H1 (cell line): ENCODE measurements at regions not wholly inside any gene's neighbourhood (a gene's known extent, or its start where the extent isn't known, plus 50 kb on each side); places are given as distances from the start of the nearest gene placed in this dataset.
A peak's percentile ranks its signal among the peaks of the same experiment; 100 is the strongest.

Experiments
- CTCF ChIA-PET: fragments of 300-600 bp; sonication (Branson Sonifier 250); formaldehyde crosslinking; loops from one replicate; lab custom pipeline; 2021; ENCODE audit not compliant: partially characterized antibody; lab: Charles Lee
- POLR2A ChIA-PET: fragments of 300-600 bp; sonication (Branson Sonifier 250); formaldehyde crosslinking; loops from one replicate; lab custom pipeline; 2021; ENCODE audit warnings: inconsistent platforms; ENCODE audit not compliant: partially characterized antibody; lab: Charles Lee
- DNase-seq, 2 experiments: peaks; one replicate each; pipeline versions ENCODE4 v3.0.0 to v3.0.0-alpha.2; 2010 to 2022; ENCODE audit warnings: low spot score in 2 of 2, low read depth in 1 of 2, mixed read lengths in 1 of 2
- FAIRE-seq: peaks from 2 replicates; lab custom pipeline; 2011; peaks lifted over from hg19 to GRCh38; lab: Jason Lieb, UNC
- H2AFZ ChIP-seq: 2 replicates; pipeline ENCODE4 v1.8.1; 2012; ENCODE audit warnings: low read length, inconsistent platforms
- H2AK5ac ChIP-seq: 2 replicates; pipeline ENCODE4 v1.6.1; 2013; ENCODE audit warnings: low read depth, low read length
- H2BK120ac ChIP-seq: replicated peaks from 2 replicates; pipeline ENCODE3; 2013; ENCODE audit warnings: low read depth, low read length, inconsistent platforms
- H2BK12ac ChIP-seq: 2 replicates; pipeline ENCODE4 v1.6.1; 2013; ENCODE audit warnings: low read depth, low read length
- H2BK15ac ChIP-seq: 2 replicates; pipeline ENCODE4 v1.6.1; 2013; ENCODE audit warnings: low read length
- H2BK20ac ChIP-seq: 2 replicates; pipeline ENCODE4 v1.6.1; 2013; ENCODE audit warnings: low read length
- H2BK5ac ChIP-seq: 2 replicates; pipeline ENCODE4 v1.6.1; 2013; ENCODE audit warnings: low read depth, low read length
- H3K14ac ChIP-seq: 2 replicates; pipeline ENCODE4 v1.6.1; 2013; ENCODE audit warnings: inconsistent platforms; ENCODE audit not compliant: insufficient read length
- H3K18ac ChIP-seq: 2 replicates; pipeline ENCODE4 v1.6.1; 2013; ENCODE audit warnings: low read length; ENCODE audit errors: extremely low read depth
- H3K23ac ChIP-seq: 2 replicates; pipeline ENCODE4 v1.6.1; 2013; ENCODE audit warnings: inconsistent platforms; ENCODE audit not compliant: insufficient read length
- H3K23me2 ChIP-seq: 2 replicates; pipeline ENCODE4 v1.6.1; 2013; ENCODE audit warnings: low read depth, low read length
- H3K27ac ChIP-seq: 2 replicates; pipeline ENCODE4 v1.6.1; 2011; ENCODE audit warnings: low read depth, low read length, inconsistent platforms
- H3K27me3 ChIP-seq, 4 experiments: replicated peaks in 1 of 4; 1 replicate in 1 of 4; 2 replicates in 3 of 4; pipeline versions ENCODE4 v1.6.1 to v1.8.1; 2011 to 2013; ENCODE audit warnings: low read length in 3 of 4, mild to moderate bottlenecking in 3 of 4, inconsistent platforms in 2 of 4, mixed read lengths in 2 of 4, moderate library complexity in 1 of 4; ENCODE audit not compliant: control insufficient read depth in 3 of 4, insufficient read depth in 3 of 4; ENCODE audit errors: extremely low read depth in 1 of 4
- H3K36me3 ChIP-seq, 4 experiments: 2 replicates each; pipeline versions ENCODE4 v1.6.1 to v1.8.1; 2011 to 2013; ENCODE audit warnings: mild to moderate bottlenecking in 4 of 4, low read length in 3 of 4, moderate library complexity in 2 of 4, control low read depth in 1 of 4, inconsistent platforms in 1 of 4; ENCODE audit not compliant: insufficient read depth in 4 of 4, control insufficient read depth in 2 of 4
- H3K4ac ChIP-seq: replicated peaks from 2 replicates; pipeline ENCODE3; 2013; ENCODE audit warnings: low read length, low read depth, mixed read lengths, inconsistent platforms; ENCODE audit not compliant: insufficient read length
- H3K4me1 ChIP-seq, 4 experiments: replicated peaks in 1 of 4; 1 replicate in 1 of 4; 2 replicates in 3 of 4; pipeline versions ENCODE4 v1.6.1 to v1.8.1; 2011 to 2013; ENCODE audit warnings: low read length in 3 of 4, inconsistent platforms in 2 of 4, mixed read lengths in 1 of 4; ENCODE audit not compliant: insufficient read depth in 4 of 4, control insufficient read depth in 3 of 4
- H3K4me2 ChIP-seq, 2 experiments: 2 replicates each; pipeline versions ENCODE4 v1.6.1 to v1.8.1; 2011 to 2013; ENCODE audit warnings: low read depth in 2 of 2, low read length in 2 of 2, control low read depth in 1 of 2, inconsistent platforms in 1 of 2, mild to moderate bottlenecking in 1 of 2; ENCODE audit not compliant: insufficient read depth in 1 of 2
- H3K4me3 ChIP-seq, 4 experiments: fragments of 200-600, 300-600 bp in 1 of 4; sonication (generic), shearing (Covaris generic), sonication (Bioruptor Twin) in 1 of 4; 2 replicates each; pipeline versions ENCODE4 v1.5.1 to v1.8.1; 2011 to 2016; ENCODE audit warnings: low read length in 4 of 4, low read depth in 3 of 4, control low read depth in 2 of 4, inconsistent platforms in 2 of 4, mild to moderate bottlenecking in 2 of 4, mixed read lengths in 1 of 4, moderate library complexity in 1 of 4; ENCODE audit not compliant: insufficient read depth in 2 of 4; ENCODE audit errors: extremely low read depth in 1 of 4
- H3K56ac ChIP-seq: replicated peaks from 2 replicates; pipeline ENCODE3; 2013; ENCODE audit warnings: low read depth, mild to moderate bottlenecking, mixed read lengths, low read length, inconsistent platforms; ENCODE audit not compliant: insufficient read length
- H3K79me1 ChIP-seq: 2 replicates; pipeline ENCODE4 v1.6.1; 2013; ENCODE audit warnings: low read depth, low read length, control low read depth
- H3K79me2 ChIP-seq, 2 experiments: 2 replicates each; pipeline versions ENCODE4 v1.6.1 to v1.8.1; 2012 to 2013; ENCODE audit warnings: low read length in 2 of 2, mild to moderate bottlenecking in 2 of 2, inconsistent platforms in 1 of 2; ENCODE audit not compliant: insufficient read depth in 2 of 2, control insufficient read depth in 1 of 2
- H3K9ac ChIP-seq, 4 experiments: replicated peaks in 1 of 4; 1 replicate in 1 of 4; 2 replicates in 3 of 4; pipeline versions ENCODE4 v1.6.1 to v1.8.1; 2011 to 2013; ENCODE audit warnings: low read depth in 3 of 4, low read length in 3 of 4, control low read depth in 2 of 4, mild to moderate bottlenecking in 2 of 4, moderate library complexity in 2 of 4, inconsistent platforms in 1 of 4; ENCODE audit errors: extremely low read depth in 1 of 4
- H3K9me3 ChIP-seq, 2 experiments: 2 replicates each; pipeline versions ENCODE4 v1.6.1 to v1.8.1; 2012 to 2013; ENCODE audit warnings: mild to moderate bottlenecking in 2 of 2, moderate library complexity in 2 of 2, control low read depth in 1 of 2, inconsistent platforms in 1 of 2, low read depth in 1 of 2, low read length in 1 of 2, mixed read lengths in 1 of 2; ENCODE audit not compliant: insufficient read depth in 2 of 2
- H4K20me1 ChIP-seq, 2 experiments: replicated peaks in 1 of 2; 2 replicates each; pipeline versions ENCODE3 to v1.8.1; 2011 to 2013; ENCODE audit warnings: inconsistent platforms in 2 of 2, low read length in 2 of 2, mild to moderate bottlenecking in 1 of 2; ENCODE audit not compliant: insufficient read depth in 2 of 2, control insufficient read depth in 1 of 2
- H4K5ac ChIP-seq: 2 replicates; pipeline ENCODE4 v1.6.1; 2013; ENCODE audit warnings: low read length, low read depth, mixed read lengths, inconsistent platforms; ENCODE audit not compliant: insufficient read length
- H4K8ac ChIP-seq: 2 replicates; pipeline ENCODE4 v1.8.0; 2013; ENCODE audit warnings: mild to moderate bottlenecking, moderate library complexity, low read length, inconsistent platforms; ENCODE audit not compliant: insufficient read depth; ENCODE audit errors: extremely low read depth
- H4K91ac ChIP-seq: replicated peaks from 2 replicates; pipeline ENCODE3; 2013; ENCODE audit warnings: low read length, mixed read lengths, inconsistent platforms; ENCODE audit not compliant: insufficient read length
- BRCA1 ChIP-seq: IDR thresholded peaks from 2 replicates; pipeline ENCODE4 v1.6.1; 2012; ENCODE audit warnings: low read depth, low read length, improper control_type of control experiment
- CHD1 ChIP-seq: IDR thresholded peaks from 2 replicates; pipeline ENCODE4 v1.6.1; 2012; ENCODE audit warnings: low read depth, low read length, improper control_type of control experiment
- EGR1 ChIP-seq: IDR thresholded peaks from 2 replicates; pipeline ENCODE4 v1.6.1; 2011; ENCODE audit warnings: low read depth, low read length, borderline replicate concordance
- GABPA ChIP-seq: IDR thresholded peaks from 2 replicates; pipeline ENCODE4 v1.6.1; 2011; ENCODE audit warnings: mild to moderate bottlenecking, low read length, moderate library complexity, borderline replicate concordance; ENCODE audit not compliant: insufficient read depth
- KDM4A ChIP-seq: IDR thresholded peaks from one replicate; pipeline ENCODE4 v1.7.1; 2012; ENCODE audit warnings: low read depth, mild to moderate bottlenecking, moderate library complexity, low read length, inconsistent platforms; ENCODE audit not compliant: severe bottlenecking
- KDM5A ChIP-seq: fragments of 200-600 bp; IDR thresholded peaks from 2 replicates; pipeline ENCODE4 v1.7.1; 2012; ENCODE audit warnings: mild to moderate bottlenecking, low read length, inconsistent platforms, mixed read lengths
- POLR2AphosphoS5 ChIP-seq: IDR thresholded peaks from 2 replicates; pipeline ENCODE4 v1.6.1; 2011; ENCODE audit warnings: low read depth, low read length
- POU5F1 ChIP-seq: IDR thresholded peaks from 2 replicates; pipeline ENCODE4 v1.6.1; 2011; ENCODE audit warnings: low read depth, mild to moderate bottlenecking, low read length, moderate library complexity
- RAD21 ChIP-seq, 2 experiments: IDR thresholded peaks in 1 of 2; conservative IDR thresholded peaks in 1 of 2; 2 replicates each; pipeline ENCODE4 v1.6.1; 2011; ENCODE audit warnings: low read depth in 2 of 2, low read length in 2 of 2, improper control_type of control experiment in 1 of 2, inconsistent platforms in 1 of 2, mild to moderate bottlenecking in 1 of 2, moderate library complexity in 1 of 2
- RXRA ChIP-seq: IDR thresholded peaks from 2 replicates; pipeline ENCODE4 v1.6.1; 2011; ENCODE audit warnings: low read depth, mild to moderate bottlenecking, low read length, moderate library complexity; ENCODE audit not compliant: insufficient read depth
- WGBS, 2 experiments: shearing (Covaris generic) in 1 of 2; methylation state at CpG; one replicate each; pipeline versions ENCODE4 v1.1.6 to v1.1.7; 2013 to 2015; ENCODE audit warnings: low lambda C conversion rate in 2 of 2, mixed read lengths in 2 of 2, inconsistent platforms in 1 of 2, low coverage in 1 of 2, missing lambda C conversion rate in 1 of 2; ENCODE audit not compliant: insufficient replicate concordance in 2 of 2, insufficient coverage in 1 of 2, insufficient read length in 1 of 2; ENCODE audit errors: extremely low coverage in 1 of 2, missing lambda C conversion rate in 1 of 2; 5-methylcytosine and 5-hydroxymethylcytosine counted together

- Histone ChIP-seq H4K5ac (no peak overlapping the region), H4K20me1 (no peaks in the 10 kb centered on the region), H3K4ac (no peak overlapping the region), H3K56ac (no peak overlapping the region), H3K27ac (no peak overlapping the region), H4K8ac (no peak overlapping the region), H3K27me3 (0 out of 7 replicates have a peak, but pooled peaks cover 0 to 2% (median 0%) of the 10 kb centered on the region in 4 experiments), H3K79me2 (no peaks in the 10 kb centered on the region), H2BK120ac (no peak overlapping the region), H3K4me2 (no peak overlapping the region), H3K23ac (no peak overlapping the region), H3K79me1 (no peaks in the 10 kb centered on the region), H3K9ac (no peak overlapping the region), H2BK15ac (no peak overlapping the region), H2BK20ac (no peak overlapping the region), H2BK12ac (no peak overlapping the region), H3K36me3 (no peaks in the 10 kb centered on the region), H3K14ac (no peak overlapping the region), H3K4me1 (peaks cover 0 to 3% (median 0%) of the 10 kb centered on the region in 4 experiments; a peak in 1 of 7 replicates), H3K4me3 (no peak overlapping the region), H2AK5ac (no peak overlapping the region), H2BK5ac (no peak overlapping the region), H3K18ac (no peak overlapping the region), H4K91ac (no peak overlapping the region), H3K23me2 (no peaks in the 10 kb centered on the region), H3K9me3 (no peaks in the 10 kb centered on the region), H2AFZ (no peak overlapping the region)
- DNase-seq (peak in 1 of 2 experiments; percentile 40), FAIRE-seq (no peak)
- WGBS, 2 experiments, result 95% methylated on average over 5 of the region's 5 CpGs; no CpG with 5 or more reads in 1 of the 2 experiments
- POLR2A ChIA-PET, result interaction anchor here (1.5 kb wide), 1 partner anchor 8 kb away, joined by 3 read pairs; no protein-coding TSS in a partner anchor
- TF ChIP-seq KDM4A (no peak), POLR2AphosphoS5 (no peak), RXRA (no peak), POU5F1 (no peak), BRCA1 (no peak), GABPA (no peak), EGR1 (no peak), RAD21 (IDR thresholded peaks at IDR 0.05 in 1 of 2, conservative IDR thresholded peaks at IDR 0.05 in 1 of 2; ENCODE audit: low read depth in 2 of 2, low read length in 2 of 2) (no peak), KDM5A (no peak), CHD1 (no peak)
- CTCF ChIA-PET, result interaction anchor here (1.2 to 1.5 kb wide), 2 partner anchors 116 to 202 kb away, joined by 3 to 4 read pairs; no protein-coding TSS in a partner anchor
Measured at GRCh38 chr10:71127104-71127503, 85.3 kb upstream of the UNC5B start.
